ENCODE measurements at regions not wholly inside any gene's neighbourhood (a gene's known extent, or its start where the extent isn't known, plus 50 kb on each side); places are given as distances from the start of the nearest gene placed in this dataset.

DNA sequence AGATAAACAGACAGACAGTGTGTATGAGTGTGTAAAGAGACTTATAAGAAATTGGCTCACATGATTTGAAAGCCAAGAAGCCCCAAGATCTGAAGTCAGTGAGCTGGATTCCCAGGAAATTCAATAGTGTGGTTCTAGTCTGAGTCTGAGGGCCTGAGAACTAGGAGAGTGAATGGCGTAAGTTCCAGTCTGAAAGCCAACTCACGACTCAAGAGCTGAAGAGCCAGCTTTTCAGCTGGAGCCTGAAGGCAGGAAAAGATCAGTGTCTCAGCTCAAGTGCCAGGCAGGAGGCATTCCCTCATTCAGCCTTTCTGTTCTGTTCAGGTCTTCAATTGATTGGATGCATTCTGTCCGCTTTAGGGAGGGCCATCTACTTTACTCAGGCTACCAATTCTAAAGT lies 257.2 kb downstream of the PLPP3 start:
- Mint-ChIP-seq H3K36me3 (no peaks in the 10 kb centered on the region), H3K9me3 (no peaks in the 10 kb centered on the region), H3K27ac (peak overlapping the region; percentile 9), H3K27me3 (ENCODE audit: insufficient read depth, low read depth) (no peaks in the 10 kb centered on the region), H3K4me1 (peaks cover 9% of the 10 kb centered on the region), H3K4me3 (no peak overlapping the region)
- Histone ChIP-seq H3F3A (ENCODE audit: low read depth) (no peaks in the 10 kb centered on the region), H3K4me1 (no peaks in the 10 kb centered on the region), H3K9me3 (ENCODE audit: low read depth) (no peaks in the 10 kb centered on the region), H2AFZ (replicated peaks) (no peak overlapping the region), H3K27ac (no peak overlapping the region), H3K9ac (no peak overlapping the region), H3K36me3 (no peaks in the 10 kb centered on the region), H3K4me3 (no peak overlapping the region), H4K20me1 (ENCODE audit: low read depth) (no peaks in the 10 kb centered on the region), H3K4me2 (no peak overlapping the region), H3K27me3 (no peaks in the 10 kb centered on the region), H3K79me2 (ENCODE audit: low read depth) (no peaks in the 10 kb centered on the region)
- peak; percentile 24 for DNase-seq (ENCODE audit: low spot score)
- TF ChIP-seq, protein P1, sequence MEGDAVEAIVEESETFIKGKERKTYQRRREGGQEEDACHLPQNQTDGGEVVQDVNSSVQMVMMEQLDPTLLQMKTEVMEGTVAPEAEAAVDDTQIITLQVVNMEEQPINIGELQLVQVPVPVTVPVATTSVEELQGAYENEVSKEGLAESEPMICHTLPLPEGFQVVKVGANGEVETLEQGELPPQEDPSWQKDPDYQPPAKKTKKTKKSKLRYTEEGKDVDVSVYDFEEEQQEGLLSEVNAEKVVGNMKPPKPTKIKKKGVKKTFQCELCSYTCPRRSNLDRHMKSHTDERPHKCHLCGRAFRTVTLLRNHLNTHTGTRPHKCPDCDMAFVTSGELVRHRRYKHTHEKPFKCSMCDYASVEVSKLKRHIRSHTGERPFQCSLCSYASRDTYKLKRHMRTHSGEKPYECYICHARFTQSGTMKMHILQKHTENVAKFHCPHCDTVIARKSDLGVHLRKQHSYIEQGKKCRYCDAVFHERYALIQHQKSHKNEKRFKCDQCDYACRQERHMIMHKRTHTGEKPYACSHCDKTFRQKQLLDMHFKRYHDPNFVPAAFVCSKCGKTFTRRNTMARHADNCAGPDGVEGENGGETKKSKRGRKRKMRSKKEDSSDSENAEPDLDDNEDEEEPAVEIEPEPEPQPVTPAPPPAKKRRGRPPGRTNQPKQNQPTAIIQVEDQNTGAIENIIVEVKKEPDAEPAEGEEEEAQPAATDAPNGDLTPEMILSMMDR (IDR thresholded peaks at IDR 0.05) = no peak
- TF ChIP-seq EZH2 (IDR thresholded peaks at IDR 0.05) (no peak), EZH2phosphoT487 (IDR thresholded peaks at IDR 0.05) (no peak)

DNA sequence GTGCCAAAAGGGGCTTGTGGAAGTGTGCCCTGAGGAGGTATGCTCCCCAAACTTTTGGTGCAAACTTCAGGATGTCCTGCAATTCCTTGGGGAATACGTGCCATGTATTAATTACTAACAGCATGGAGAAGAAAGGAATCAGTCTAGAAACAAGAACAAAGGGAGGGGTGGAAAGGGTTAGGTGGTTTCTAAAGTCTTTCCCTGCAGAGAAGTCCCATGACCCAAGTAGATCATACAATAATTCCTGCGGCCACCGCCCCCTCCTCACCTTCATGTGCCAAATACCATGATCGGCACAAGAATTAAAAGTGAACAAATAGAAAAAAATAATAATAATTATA lies 258.2 kb downstream of the PLPP3 start:
- Histone ChIP-seq H3K36me3 (no peaks in the 10 kb centered on the region), H3K4me2 (no peak overlapping the region), H3K4me1 (no peaks in the 10 kb centered on the region), H3K9me3 (ENCODE audit: low read depth) (no peaks in the 10 kb centered on the region), H3F3A (ENCODE audit: low read depth) (no peaks in the 10 kb centered on the region), H3K79me2 (ENCODE audit: low read depth) (no peaks in the 10 kb centered on the region), H3K27me3 (no peaks in the 10 kb centered on the region), H2AFZ (replicated peaks) (no peak overlapping the region), H4K20me1 (ENCODE audit: low read depth) (no peaks in the 10 kb centered on the region), H3K9ac (no peak overlapping the region), H3K4me3 (no peak overlapping the region), H3K27ac (no peak overlapping the region)
- H3K27me3 Mint-ChIP-seq (ENCODE audit: insufficient read depth, low read depth) = no peaks in the 10 kb centered on the region
- TF ChIP-seq EZH2 (IDR thresholded peaks at IDR 0.05) = no peak
- no peak for TF ChIP-seq EZH2phosphoT487 (IDR thresholded peaks at IDR 0.05)
- TF ChIP-seq, protein P1 (IDR thresholded peaks at IDR 0.05) = no peak
- H3K4me1 Mint-ChIP-seq = peaks cover 11% of the 10 kb centered on the region
- H3K36me3 Mint-ChIP-seq = no peaks in the 10 kb centered on the region
- H3K4me3 Mint-ChIP-seq = no peak overlapping the region
- no peak for DNase-seq (ENCODE audit: low spot score)
- H3K9me3 Mint-ChIP-seq = no peaks in the 10 kb centered on the region
- H3K27ac Mint-ChIP-seq = no peak overlapping the region

DNA sequence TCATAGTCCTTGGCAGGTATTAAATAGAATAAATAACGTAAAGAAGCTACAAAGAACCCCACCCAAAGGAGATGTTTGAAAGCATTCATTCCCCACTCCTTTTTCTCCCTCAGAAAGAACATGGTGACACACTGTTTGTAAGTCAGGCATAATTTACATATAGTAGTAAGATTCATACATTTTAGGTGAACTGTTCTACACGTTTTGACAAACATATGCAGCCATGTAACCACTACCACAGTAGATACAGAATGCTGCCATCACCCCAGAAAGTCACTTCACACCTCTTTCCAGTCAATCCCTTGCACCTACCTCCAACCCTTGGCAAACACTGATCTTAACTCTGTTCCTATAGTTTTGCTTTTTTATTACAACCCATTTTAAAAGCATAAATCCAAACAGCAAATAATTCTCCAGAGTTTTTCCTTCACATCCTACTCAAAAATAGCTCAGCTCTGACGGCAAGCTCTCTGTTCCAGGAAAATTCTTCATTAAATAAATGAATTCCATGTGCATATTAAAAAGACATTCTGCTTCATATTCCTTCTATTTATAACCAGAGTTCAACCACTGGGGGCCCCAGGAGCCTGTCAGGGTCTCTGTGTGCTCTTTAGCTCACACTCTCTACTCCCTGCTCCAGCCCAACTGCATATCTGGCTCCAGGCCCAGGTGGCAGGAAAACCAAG lies 258.8 kb downstream of the PLPP3 start:
- Mint-ChIP-seq H3K27ac (no peak overlapping the region), H3K4me3 (no peak overlapping the region), H3K36me3 (no peaks in the 10 kb centered on the region), H3K4me1 (peaks cover 13% of the 10 kb centered on the region), H3K27me3 (ENCODE audit: insufficient read depth, low read depth) (no peaks in the 10 kb centered on the region), H3K9me3 (no peaks in the 10 kb centered on the region)
- no peaks in the 10 kb centered on the region for H3K4me1 ChIP-seq
- no peaks in the 10 kb centered on the region for H3K36me3 ChIP-seq
- TF ChIP-seq EZH2phosphoT487 (IDR thresholded peaks at IDR 0.05) = no peak
- TF ChIP-seq EZH2 (IDR thresholded peaks at IDR 0.05) = no peak
- TF ChIP-seq, protein P1 (IDR thresholded peaks at IDR 0.05) = no peak
- H3K79me2 ChIP-seq (ENCODE audit: low read depth) = no peaks in the 10 kb centered on the region
- no peak overlapping the region for H3K4me3 ChIP-seq
- no peak overlapping the region for H3K4me2 ChIP-seq
- no peak for DNase-seq (ENCODE audit: low spot score)
- no peak overlapping the region for H3K27ac ChIP-seq
- no peak overlapping the region for H3K9ac ChIP-seq
- no peaks in the 10 kb centered on the region for H3K27me3 ChIP-seq
- H3K9me3 ChIP-seq (ENCODE audit: low read depth) = no peaks in the 10 kb centered on the region
- H2AFZ ChIP-seq (replicated peaks) = no peak overlapping the region
- H3F3A ChIP-seq (ENCODE audit: low read depth) = no peaks in the 10 kb centered on the region
- H4K20me1 ChIP-seq (ENCODE audit: low read depth) = no peaks in the 10 kb centered on the region

Data from neural progenitor cell (in vitro differentiated cells).